Heart left ventricle (tissue), 16 donors: ENCODE measurements at regions not wholly inside any gene's neighbourhood (a gene's known extent, or its start where the extent isn't known, plus 50 kb on each side); places are given as distances from the start of the nearest gene placed in this dataset.

Experiments
- ATAC-seq, 4 donors: fragments of 200-7000 bp; cut with Tn5 transposase; one replicate each; pipeline ENCODE4 v1.9.1; 2020 to 2022; ENCODE audit warnings: moderate library complexity in 4 of 4, mild to moderate bottlenecking in 3 of 4, moderate number of reproducible peaks in 1 of 4
- DNase-seq, 5 donors: peaks; one replicate each; pipeline ENCODE4 v3.0.0-alpha.2; 2020
- H3K27ac ChIP-seq, 12 donors: fragments of 200-600 bp; sonication (generic) in 4 of 12; one replicate each; pipeline versions ENCODE4 v1.5.0 to v1.8.0; 2016 to 2022; ENCODE audit warnings: mild to moderate bottlenecking in 2 of 12
- H3K27me3 ChIP-seq, 9 donors: fragments of 200-600 bp; sonication (generic) in 2 of 9; one replicate each; pipeline versions ENCODE4 v1.5.1 to v1.8.0; 2016 to 2022; ENCODE audit warnings: mild to moderate bottlenecking in 3 of 9
- H3K36me3 ChIP-seq, 9 donors: fragments of 200-600 bp; sonication (generic) in 2 of 9; one replicate each; pipeline versions ENCODE4 v1.5.0 to v1.8.0; 2018 to 2022; ENCODE audit warnings: mild to moderate bottlenecking in 2 of 9
- H3K4me1 ChIP-seq, 12 donors: fragments of 200-600 bp; sonication (generic) in 4 of 12; one replicate each; pipeline versions ENCODE4 v1.5.0 to v1.8.0; 2016 to 2022; ENCODE audit warnings: mild to moderate bottlenecking in 3 of 12
- H3K4me3 ChIP-seq, 12 donors: fragments of 200-600 bp; sonication (generic) in 4 of 12; one replicate each; pipeline versions ENCODE4 v1.5.0 to v1.8.0; 2017 to 2022; ENCODE audit warnings: mild to moderate bottlenecking in 9 of 12, moderate library complexity in 4 of 12
- H3K9me3 ChIP-seq, 12 donors: fragments of 200-600 bp; sonication (generic) in 4 of 12; one replicate each; pipeline versions ENCODE4 v1.5.0 to v1.8.0; 2016 to 2022; ENCODE audit warnings: mild to moderate bottlenecking in 1 of 12
- CTCF ChIP-seq, 12 donors: fragments of 200-600 bp; sonication (generic) in 4 of 12; IDR thresholded peaks; one replicate each; pipeline versions ENCODE4 v1.5.0 to v1.8.0; 2018 to 2022; ENCODE audit warnings: antibody characterized with exemption in 12 of 12, mild to moderate bottlenecking in 5 of 12
- POLR2A ChIP-seq, 2 donors: fragments of 450-650 bp; IDR thresholded peaks; one replicate each; pipeline ENCODE4 v1.6.1; 2017; ENCODE audit warnings: antibody characterized with exemption in 2 of 2, mild to moderate bottlenecking in 2 of 2, moderate library complexity in 2 of 2
- WGBS, 4 donors: extraction: QIAGEN DNeasy Blood & Tissue Kit in 2 of 4; methylation state at CpG; one replicate each; pipeline versions ENCODE4 v1.1.5 to v1.1.7; 2013 to 2018; 5-methylcytosine and 5-hydroxymethylcytosine counted together
- intact Hi-C, 10 donors: fragments of 100-400 bp; cut with DNase I; formaldehyde crosslinking; loops; one replicate each; pipeline versions ENCODE4 v1.11.1 to v1.14.2; 2022
- donor health status: ischemic (EF 13 %, LVEDD 7.1; RV severe dilation, severe dysfunction).
- donor health status: healthy with polysubstance abuse.
- donor health status: DM: no; HTN: yes; CAD: no.
- donor health status: DM: no; HTN: no; CAD: no.
- donor health status: ischemic (EF 25% LVEDD 6.9; RV normal size, moderate dysfunction).
- donor health status: ischemic (EF 25% LVEDD 5.7; RV mildly dilated, moderate dysfunction).
- donor health status: healthy.
- donor health status: DM: yes; HTN: yes; CAD: no.
- donor health status: ischemic (EF 35%, LVEDD 5.7; RV mildly dilated, moderate dysfunction).
- donor health status: nonischemic (EF 11% LVEDD 7.7; RV severe dilation, severe dysfunction).
- donor health status: DM: yes; HTN: yes; CAD: no.
- donor health status: PGD.
- donor health status: ischemic (EF 29% LVEDD 5.4; RV normal size, mild dysfunction).
- donor health status: nonischemic (EF 23%, LVEDD 6.1; RV moderate dilation, normal function).

GRCh38 chr12:19058235-19059021, 71.1 kb upstream of the PLEKHA5 start:
- ATAC-seq (peak in 2 of 4 donors; percentile 39 to 42), DNase-seq (no peak)
- Histone ChIP-seq H3K9me3 (no peaks in the 10 kb centered on the region), H3K36me3 (no peaks in the 10 kb centered on the region), H3K4me3 (peak overlapping the region in 2 of 12 donors; percentile 6 to 8), H3K27me3 (no peaks in the 10 kb centered on the region), H3K4me1 (peaks cover 0 to 13% (median 0%) of the 10 kb centered on the region in 12 donors), H3K27ac (no peak overlapping the region)
- TF ChIP-seq CTCF (IDR thresholded peaks at IDR 0.05) = no peak
- no peak for TF ChIP-seq POLR2A (IDR thresholded peaks at IDR 0.05)
- intact Hi-C loops = no loop called here
- WGBS, 4 donors = 36 to 49% (median 40%) methylated on average over 5 of the region's 5 CpGs

- intact Hi-C loops = no loop called here
- Histone ChIP-seq H3K4me1 (no peaks in the 10 kb centered on the region), H3K27me3 (no peaks in the 10 kb centered on the region), H3K36me3 (no peaks in the 10 kb centered on the region), H3K27ac (no peak overlapping the region), H3K4me3 (no peak overlapping the region), H3K9me3 (peaks cover 0 to 9% (median 0%) of the 10 kb centered on the region in 12 donors)
- WGBS, 4 donors = 39 to 43% (median 41%) methylated on average over 2 of the region's 2 CpGs
- TF ChIP-seq POLR2A (IDR thresholded peaks at IDR 0.05) (no peak), CTCF (IDR thresholded peaks at IDR 0.05) (no peak)
- ATAC-seq (no peak), DNase-seq (no peak)
These were observed 64.8 kb upstream of the PLEKHA5 start for GRCh38 chr12:19064713-19065112.

- ATAC-seq (no peak), DNase-seq (no peak)
- H3K9me3 ChIP-seq = peaks cover 0 to 9% (median 0%) of the 10 kb centered on the region in 12 donors
- intact Hi-C loops = no loop called here
- no peaks in the 10 kb centered on the region for H3K36me3 ChIP-seq
- no peaks in the 10 kb centered on the region for H3K4me1 ChIP-seq
- H3K27ac ChIP-seq = no peak overlapping the region
- TF ChIP-seq POLR2A (IDR thresholded peaks at IDR 0.05) = no peak
- TF ChIP-seq CTCF (IDR thresholded peaks at IDR 0.05) = no peak
- WGBS, 4 donors = 92 to 96% (median 93%) methylated on average over 2 of the region's 2 CpGs
- no peak overlapping the region for H3K4me3 ChIP-seq
- H3K27me3 ChIP-seq = no peaks in the 10 kb centered on the region
These were observed 64.3 kb upstream of the PLEKHA5 start for GRCh38 chr12:19065223-19065622.

GRCh38 chr12:19065871-19066270, 63.7 kb upstream of the PLEKHA5 start:
- ATAC-seq (no peak), DNase-seq (no peak)
- no peak overlapping the region for H3K4me3 ChIP-seq
- H3K9me3 ChIP-seq = peaks cover 0 to 9% (median 0%) of the 10 kb centered on the region in 12 donors
- no peaks in the 10 kb centered on the region for H3K27me3 ChIP-seq
- 73 to 90% (median 82%) methylated on average over 1 of the region's 1 CpG for WGBS, 4 donors
- no peak overlapping the region for H3K27ac ChIP-seq
- H3K36me3 ChIP-seq = no peaks in the 10 kb centered on the region
- no peaks in the 10 kb centered on the region for H3K4me1 ChIP-seq
- TF ChIP-seq CTCF (IDR thresholded peaks at IDR 0.05) = no peak
- no peak for TF ChIP-seq POLR2A (IDR thresholded peaks at IDR 0.05)
- intact Hi-C loops = no loop called here
